ENCODE measurements at regions not wholly inside any gene's neighbourhood (a gene's known extent, or its start where the extent isn't known, plus 50 kb on each side); places are given as distances from the start of the nearest gene placed in this dataset.
"Not testable (repeated sequence)": the region's sequence is repeated elsewhere in the genome, so short reads cannot be mapped to it uniquely, and the experiment has no call there.

- Mint-ChIP-seq H3K27me3 (ENCODE audit: unreplicated experiment) (no peaks in the 10 kb centered on the region), H3K36me3 (ENCODE audit: unreplicated experiment) (no peaks in the 10 kb centered on the region), H3K4me1 (ENCODE audit: low read depth, unreplicated experiment) (no peaks in the 10 kb centered on the region), H3K9me3 (ENCODE audit: unreplicated experiment) (no peaks in the 10 kb centered on the region), H3K27ac (ENCODE audit: unreplicated experiment) (no peak overlapping the region), H3K4me3 (ENCODE audit: unreplicated experiment) (no peak overlapping the region)
- no peak for DNase-seq
- TF ChIP-seq CTCF (IDR thresholded peaks at IDR 0.05; ENCODE audit: partially characterized antibody, unreplicated experiment): no peak
Measured at GRCh38 chr6:145277358-145278086, 457.8 kb downstream of the EPM2A start.

- H3K4me1 Mint-ChIP-seq (ENCODE audit: low read depth, unreplicated experiment): no peaks in the 10 kb centered on the region
- no peak overlapping the region for H3K27ac Mint-ChIP-seq (ENCODE audit: unreplicated experiment)
- H3K4me3 Mint-ChIP-seq (ENCODE audit: unreplicated experiment): no peak overlapping the region
Measured at GRCh38 chr6:145278163-145278807, 457.0 kb downstream of the EPM2A start.

GRCh38 chr6:145279551-145279950 is 455.8 kb downstream of the EPM2A start:
- Mint-ChIP-seq H3K4me1 (ENCODE audit: low read depth, unreplicated experiment) (no peaks in the 10 kb centered on the region), H3K27me3 (ENCODE audit: unreplicated experiment) (no peaks in the 10 kb centered on the region), H3K9me3 (ENCODE audit: unreplicated experiment) (no peaks in the 10 kb centered on the region), H3K4me3 (ENCODE audit: unreplicated experiment) (no peak overlapping the region), H3K36me3 (ENCODE audit: unreplicated experiment) (no peaks in the 10 kb centered on the region), H3K27ac (ENCODE audit: unreplicated experiment) (no peak overlapping the region)
- no peak for DNase-seq
- no peak for TF ChIP-seq CTCF (IDR thresholded peaks at IDR 0.05; ENCODE audit: partially characterized antibody, unreplicated experiment)

More at GRCh38 chr6:145278163-145278807, 457.0 kb downstream of the EPM2A start:
- no peak for TF ChIP-seq CTCF (IDR thresholded peaks at IDR 0.05; ENCODE audit: partially characterized antibody, unreplicated experiment)
- Mint-ChIP-seq H3K36me3 (ENCODE audit: unreplicated experiment) (no peaks in the 10 kb centered on the region), H3K9me3 (ENCODE audit: unreplicated experiment) (no peaks in the 10 kb centered on the region), H3K27me3 (ENCODE audit: unreplicated experiment) (no peaks in the 10 kb centered on the region)
- DNase-seq: no peak

- no peaks in the 10 kb centered on the region for H3K4me1 Mint-ChIP-seq (ENCODE audit: low read depth, unreplicated experiment)
- no peaks in the 10 kb centered on the region for H3K36me3 Mint-ChIP-seq (ENCODE audit: unreplicated experiment)
- H3K9me3 Mint-ChIP-seq (ENCODE audit: unreplicated experiment): no peaks in the 10 kb centered on the region
- H3K27ac Mint-ChIP-seq (ENCODE audit: unreplicated experiment): no peak overlapping the region
- H3K4me3 Mint-ChIP-seq (ENCODE audit: unreplicated experiment): no peak overlapping the region
- H3K27me3 Mint-ChIP-seq (ENCODE audit: unreplicated experiment): no peaks in the 10 kb centered on the region
- no peak for TF ChIP-seq CTCF (IDR thresholded peaks at IDR 0.05; ENCODE audit: partially characterized antibody, unreplicated experiment)
- no peak for DNase-seq
Measured at GRCh38 chr6:145279993-145280392, 455.3 kb downstream of the EPM2A start.

- H3K36me3 Mint-ChIP-seq (ENCODE audit: unreplicated experiment); H3K4me1 Mint-ChIP-seq (ENCODE audit: low read depth, unreplicated experiment); H3K27ac Mint-ChIP-seq (ENCODE audit: unreplicated experiment); DNase-seq; H3K27me3 Mint-ChIP-seq (ENCODE audit: unreplicated experiment); H3K4me3 Mint-ChIP-seq (ENCODE audit: unreplicated experiment); H3K9me3 Mint-ChIP-seq (ENCODE audit: unreplicated experiment): not testable (repeated sequence)
Measured at GRCh38 chr6:145283209-145283608, 452.1 kb downstream of the EPM2A start.
